HG03565 (cell line): ENCODE measurements at regions not wholly inside any gene's neighbourhood (a gene's known extent, or its start where the extent isn't known, plus 50 kb on each side); places are given as distances from the start of the nearest gene placed in this dataset.

Experiments used
- ATAC-seq: cut with Tn5 transposase; IDR thresholded peaks from one replicate; pipeline ENCODE4 v1.9.1; 2021; ENCODE audit warnings: mild to moderate bottlenecking, moderate library complexity; ENCODE audit not compliant: unreplicated experiment

- no peak for ATAC-seq
These were observed 317.1 kb downstream of the BMP7 start for GRCh38 chr20:56949318-56949717.

- no peak for ATAC-seq
These were observed 314.0 kb downstream of the BMP7 start for GRCh38 chr20:56952258-56953047.

- no peak for ATAC-seq
These were observed 313.3 kb downstream of the BMP7 start for GRCh38 chr20:56953048-56953586.

- no peak for ATAC-seq
These were observed 311.6 kb downstream of the BMP7 start for GRCh38 chr20:56954797-56955196.

GRCh38 chr20:56955680-56956079, 310.8 kb downstream of the BMP7 start:
- ATAC-seq, result no peak

- ATAC-seq, result no peak
These were observed 309.9 kb downstream of the BMP7 start for GRCh38 chr20:56956534-56956933.

GRCh38 chr20:56957737-56958553, 308.5 kb downstream of the BMP7 start:
- no peak for ATAC-seq

- no peak for ATAC-seq
These were observed 301.5 kb downstream of the BMP7 start for GRCh38 chr20:56964901-56965300.

- no peak for ATAC-seq
These were observed 298.5 kb downstream of the BMP7 start for GRCh38 chr20:56967916-56968315.

GRCh38 chr20:56968376-56969048, 297.9 kb downstream of the BMP7 start:
- ATAC-seq, result no peak

- no peak for ATAC-seq
These were observed 291.8 kb downstream of the BMP7 start for GRCh38 chr20:56974499-56975250.

- no peak for ATAC-seq
These were observed 290.6 kb downstream of the BMP7 start for GRCh38 chr20:56975838-56976237.

GRCh38 chr20:56976336-56976735, 290.1 kb downstream of the BMP7 start:
- no peak for ATAC-seq

GRCh38 chr20:56978475-56978874, 288.0 kb downstream of the BMP7 start:
- no peak for ATAC-seq

GRCh38 chr20:56979125-56979524, 287.3 kb downstream of the BMP7 start:
- ATAC-seq, result no peak

GRCh38 chr20:56981301-56981700, 285.1 kb downstream of the BMP7 start:
- ATAC-seq, result no peak

GRCh38 chr20:56983813-56984212, 282.6 kb downstream of the BMP7 start:
- no peak for ATAC-seq

GRCh38 chr20:56985066-56985685, 281.3 kb downstream of the BMP7 start:
- no peak for ATAC-seq

- no peak for ATAC-seq
These were observed 280.0 kb downstream of the BMP7 start for GRCh38 chr20:56986476-56986875.
